ENCODE measurements at regions not wholly inside any gene's neighbourhood (a gene's known extent, or its start where the extent isn't known, plus 50 kb on each side); places are given as distances from the start of the nearest gene placed in this dataset.
A peak's percentile ranks its signal among the peaks of the same experiment; 100 is the strongest.
"Not testable (repeated sequence)": the region's sequence is repeated elsewhere in the genome, so short reads cannot be mapped to it uniquely, and the experiment has no call there.

DNA sequence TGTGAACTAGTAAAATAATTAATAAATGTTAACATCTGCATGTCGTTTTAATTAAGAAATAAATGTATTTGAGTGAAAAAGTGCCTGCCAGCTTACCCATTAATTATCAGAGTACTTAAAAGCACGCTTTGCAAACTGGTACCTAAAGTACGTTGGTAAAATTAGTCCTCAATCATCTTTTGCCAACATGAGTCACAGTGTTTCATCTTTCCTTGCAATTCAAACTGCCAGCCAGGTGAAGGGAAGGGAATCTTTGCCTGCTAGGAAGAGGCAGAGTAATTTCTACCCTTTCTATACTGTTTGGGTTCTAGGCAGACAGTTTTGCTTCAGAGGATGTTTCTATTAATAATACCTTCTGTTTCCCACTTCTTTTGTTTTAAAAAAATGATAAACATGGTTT lies 57.2 kb upstream of the CNIH3 start:
- Histone ChIP-seq H3K27me3 (no peaks in the 10 kb centered on the region), H3K27ac (no peak overlapping the region), H3K4me3 (no peak overlapping the region), H3K9me3 (ENCODE audit: low read depth) (no peaks in the 10 kb centered on the region), H3K36me3 (no peaks in the 10 kb centered on the region), H3K4me1 (ENCODE audit: low read depth) (peaks cover 3% of the 10 kb centered on the region)
- DNase-seq (ENCODE audit: low read depth in 1 of 2, low spot score in 1 of 2): no peak
- no peak for TF ChIP-seq CTCF (IDR thresholded peaks at IDR 0.05; ENCODE audit: low read depth, low read length)

DNA sequence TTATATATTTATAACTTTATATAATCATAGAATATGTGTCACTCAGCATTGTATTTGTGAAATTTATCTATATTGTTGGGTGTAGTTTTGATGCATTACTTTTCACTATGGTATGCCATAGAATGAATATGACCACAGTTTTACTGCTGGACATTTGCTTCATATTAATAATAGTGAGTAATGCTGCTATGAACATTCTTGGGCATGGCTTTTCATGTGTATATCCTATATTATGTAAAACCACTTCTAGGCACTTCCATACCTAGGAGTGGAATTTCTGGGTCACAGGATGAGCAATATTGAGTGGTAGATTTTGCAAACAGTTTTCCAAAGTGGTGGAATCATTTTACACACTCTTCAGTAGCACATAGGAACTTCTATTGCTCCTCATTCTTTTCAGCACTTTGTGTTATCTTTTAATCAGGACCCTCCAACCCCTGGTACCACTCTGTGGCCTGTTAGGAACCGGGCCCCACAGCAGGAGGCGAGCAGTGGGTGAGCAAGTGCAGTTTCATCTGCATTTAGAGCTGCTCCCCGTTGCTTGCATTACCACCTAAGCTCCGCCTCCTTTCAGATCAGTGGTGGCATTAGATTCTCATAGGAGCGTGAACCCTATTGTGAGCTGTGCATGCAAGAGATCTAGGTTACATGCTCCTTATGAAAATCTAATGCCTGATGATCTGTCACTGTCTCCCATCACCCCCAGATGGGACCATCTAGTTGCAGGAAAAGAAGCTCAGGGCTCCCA lies 56.0 kb upstream of the CNIH3 start:
- H3K27ac ChIP-seq: no peak overlapping the region

GRCh38 chr1:224562881-224563280 lies 53.2 kb upstream of the CNIH3 start:
- H3K4me3 ChIP-seq; DNase-seq (ENCODE audit: low read depth in 1 of 2, low spot score in 1 of 2); H3K9me3 ChIP-seq (ENCODE audit: low read depth); H3K27me3 ChIP-seq; H3K4me1 ChIP-seq (ENCODE audit: low read depth); H3K27ac ChIP-seq; H3K36me3 ChIP-seq: not testable (repeated sequence)

More for the DNA sequence above, 56.0 kb upstream of the CNIH3 start:
- H3K27me3 ChIP-seq: no peaks in the 10 kb centered on the region
- H3K4me3 ChIP-seq: no peak overlapping the region
- no peak for DNase-seq (ENCODE audit: low read depth in 1 of 2, low spot score in 1 of 2)
- TF ChIP-seq CTCF (IDR thresholded peaks at IDR 0.05; ENCODE audit: low read depth, low read length): no peak
- H3K4me1 ChIP-seq (ENCODE audit: low read depth): no peaks in the 10 kb centered on the region
- no peaks in the 10 kb centered on the region for H3K9me3 ChIP-seq (ENCODE audit: low read depth)
- H3K36me3 ChIP-seq: no peaks in the 10 kb centered on the region

- H3K4me1 ChIP-seq (ENCODE audit: low read depth): no peaks in the 10 kb centered on the region
- H3K4me3 ChIP-seq: no peak overlapping the region
- H3K27ac ChIP-seq: no peak overlapping the region
- no peak for TF ChIP-seq CTCF (IDR thresholded peaks at IDR 0.05; ENCODE audit: low read depth, low read length)
- no peaks in the 10 kb centered on the region for H3K27me3 ChIP-seq
- DNase-seq (ENCODE audit: low read depth in 1 of 2, low spot score in 1 of 2): no peak
- H3K9me3 ChIP-seq (ENCODE audit: low read depth): no peaks in the 10 kb centered on the region
- no peaks in the 10 kb centered on the region for H3K36me3 ChIP-seq
Measured at GRCh38 chr1:224563666-224564065, 52.5 kb upstream of the CNIH3 start.

- Histone ChIP-seq H3K27me3 (no peaks in the 10 kb centered on the region), H3K27ac (no peak overlapping the region), H3K4me3 (no peak overlapping the region), H3K36me3 (no peaks in the 10 kb centered on the region), H3K9me3 (ENCODE audit: low read depth) (no peaks in the 10 kb centered on the region), H3K4me1 (ENCODE audit: low read depth) (no peaks in the 10 kb centered on the region)
- DNase-seq (ENCODE audit: low read depth in 1 of 2, low spot score in 1 of 2): no peak
- no peak for TF ChIP-seq CTCF (IDR thresholded peaks at IDR 0.05; ENCODE audit: low read depth, low read length)
Measured at GRCh38 chr1:224564454-224565084, 51.5 kb upstream of the CNIH3 start.

DNA sequence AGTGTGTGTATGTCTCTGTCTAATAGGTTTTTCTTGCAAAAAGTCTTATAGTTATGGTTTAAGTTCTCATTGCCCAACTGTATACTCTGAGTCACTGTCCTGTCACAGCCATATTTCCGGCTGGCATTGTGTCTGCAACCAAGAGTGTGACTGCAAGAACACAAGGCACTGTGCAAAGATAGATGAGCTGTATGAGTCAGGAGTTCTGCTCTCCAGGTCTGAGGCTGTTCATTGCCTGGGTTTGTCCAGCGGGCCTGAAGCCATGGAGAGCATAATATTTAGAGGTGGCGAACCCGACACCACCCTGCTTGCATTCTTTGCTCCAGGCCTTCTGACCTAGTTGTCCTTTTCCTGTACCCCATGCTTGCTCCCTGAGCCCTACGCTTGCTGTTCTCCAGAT lies 50.9 kb upstream of the CNIH3 start:
- Histone ChIP-seq H3K4me1 (ENCODE audit: low read depth) (no peaks in the 10 kb centered on the region), H3K36me3 (no peaks in the 10 kb centered on the region), H3K27ac (no peak overlapping the region), H3K27me3 (no peaks in the 10 kb centered on the region), H3K9me3 (ENCODE audit: low read depth) (no peaks in the 10 kb centered on the region), H3K4me3 (no peak overlapping the region)
- TF ChIP-seq CTCF (IDR thresholded peaks at IDR 0.05; ENCODE audit: low read depth, low read length): no peak
- peak in 1 of 2 donors; percentile 65 for DNase-seq (ENCODE audit: low read depth in 1 of 2, low spot score in 1 of 2)
